Activated CD8-positive, alpha-beta T cell treated with anti-CD3 and anti-CD28 coated beads for 36 hours (primary cell): ENCODE measurements at regions not wholly inside any gene's neighbourhood (a gene's known extent, or its start where the extent isn't known, plus 50 kb on each side); places are given as distances from the start of the nearest gene placed in this dataset.

Experiments
- ATAC-seq: fragments of 200-7000 bp; cut with Tn5 transposase; one replicate; pipeline ENCODE4 v1.10.0; 2021; ENCODE audit warnings: mild to moderate bottlenecking, moderate library complexity
- CTCF ChIA-PET: fragments of 350-600 bp; sonication (Branson Sonifier 250); formaldehyde crosslinking; loops from one replicate; lab custom pipeline; 2021; ENCODE audit warnings: antibody characterized with exemption; lab: Charles Lee
- POLR2A ChIA-PET: fragments of 350-600 bp; sonication (Branson Sonifier 250); formaldehyde crosslinking; loops from one replicate; lab custom pipeline; 2021; ENCODE audit warnings: antibody characterized with exemption; lab: Charles Lee
- DNase-seq: peaks from one replicate; pipeline ENCODE4 v3.0.0-alpha.2; 2020
- H3K27ac Mint-ChIP-seq: one replicate; pipeline ENCODE4 v1.8.0; 2021; ENCODE audit warnings: mild to moderate bottlenecking, mixed read lengths
- H3K27me3 Mint-ChIP-seq: one replicate; pipeline ENCODE4 v1.8.0; 2021; ENCODE audit warnings: mixed read lengths
- H3K36me3 Mint-ChIP-seq: one replicate; pipeline ENCODE4 v1.8.0; 2021; ENCODE audit warnings: low read depth, mixed read lengths
- H3K4me1 Mint-ChIP-seq: one replicate; pipeline ENCODE4 v1.8.0; 2021; ENCODE audit warnings: low read depth, mixed read lengths
- H3K4me3 Mint-ChIP-seq: one replicate; pipeline ENCODE4 v1.8.0; 2021; ENCODE audit warnings: mild to moderate bottlenecking, moderate library complexity, mixed read lengths
- H3K9me3 Mint-ChIP-seq: one replicate; pipeline ENCODE4 v1.8.0; 2021; ENCODE audit warnings: mixed read lengths
- intact Hi-C: fragments of 100-400 bp; cut with micrococcal nuclease; formaldehyde crosslinking; loops from one replicate; pipeline ENCODE4 v1.10.0; 2022
- TF ChIP-seq, protein P1 (sequence below): fragments of 200-600 bp; IDR thresholded peaks from one replicate; pipeline ENCODE4 v1.8.0; 2022; ENCODE audit warnings: antibody characterized with exemption, mild to moderate bottlenecking

DNA sequence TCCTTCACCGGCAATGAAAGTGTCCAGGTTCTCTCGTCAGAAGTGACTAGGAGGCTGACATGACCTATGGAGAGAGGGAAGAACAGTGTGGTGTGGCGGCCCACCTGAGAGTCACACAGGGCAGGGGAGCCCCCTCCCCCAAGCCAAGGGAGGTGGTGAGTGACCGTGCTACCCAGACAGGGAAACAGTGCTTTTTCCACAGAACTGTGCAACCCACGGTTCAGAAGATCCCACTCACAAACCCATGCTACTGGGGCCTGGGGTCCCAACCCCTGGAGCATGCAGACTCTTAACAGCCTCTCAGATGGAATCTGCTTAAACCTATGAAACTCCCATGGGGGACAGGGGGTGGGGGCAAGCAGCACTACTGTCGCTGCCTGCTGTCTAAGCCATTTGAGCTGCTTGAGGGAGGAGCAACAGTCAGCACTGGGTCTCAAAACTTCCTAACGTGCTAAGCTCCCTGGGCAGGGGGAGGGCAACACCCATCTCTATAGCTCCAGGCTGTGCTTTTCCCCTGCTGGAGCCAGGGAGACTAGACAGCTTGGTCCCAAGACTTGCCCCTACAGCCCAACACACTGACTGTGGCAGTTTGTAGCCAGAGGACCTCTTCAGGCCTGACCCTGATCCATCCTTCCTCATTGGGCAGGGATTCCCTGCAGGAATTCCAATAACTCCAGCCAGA lies 850.4 kb upstream of the AADAT start:
- no peaks in the 10 kb centered on the region for H3K36me3 Mint-ChIP-seq
- peaks cover 17% of the 10 kb centered on the region for H3K9me3 Mint-ChIP-seq
- no peak for DNase-seq
- no peak overlapping the region for H3K27ac Mint-ChIP-seq
- intact Hi-C loops = no loop called here
- ATAC-seq = no peak
- ChIA-PET CTCF (no interaction called here), POLR2A (no interaction called here)
- no peak overlapping the region for H3K4me3 Mint-ChIP-seq
- TF ChIP-seq, protein P1, sequence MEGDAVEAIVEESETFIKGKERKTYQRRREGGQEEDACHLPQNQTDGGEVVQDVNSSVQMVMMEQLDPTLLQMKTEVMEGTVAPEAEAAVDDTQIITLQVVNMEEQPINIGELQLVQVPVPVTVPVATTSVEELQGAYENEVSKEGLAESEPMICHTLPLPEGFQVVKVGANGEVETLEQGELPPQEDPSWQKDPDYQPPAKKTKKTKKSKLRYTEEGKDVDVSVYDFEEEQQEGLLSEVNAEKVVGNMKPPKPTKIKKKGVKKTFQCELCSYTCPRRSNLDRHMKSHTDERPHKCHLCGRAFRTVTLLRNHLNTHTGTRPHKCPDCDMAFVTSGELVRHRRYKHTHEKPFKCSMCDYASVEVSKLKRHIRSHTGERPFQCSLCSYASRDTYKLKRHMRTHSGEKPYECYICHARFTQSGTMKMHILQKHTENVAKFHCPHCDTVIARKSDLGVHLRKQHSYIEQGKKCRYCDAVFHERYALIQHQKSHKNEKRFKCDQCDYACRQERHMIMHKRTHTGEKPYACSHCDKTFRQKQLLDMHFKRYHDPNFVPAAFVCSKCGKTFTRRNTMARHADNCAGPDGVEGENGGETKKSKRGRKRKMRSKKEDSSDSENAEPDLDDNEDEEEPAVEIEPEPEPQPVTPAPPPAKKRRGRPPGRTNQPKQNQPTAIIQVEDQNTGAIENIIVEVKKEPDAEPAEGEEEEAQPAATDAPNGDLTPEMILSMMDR = no peak
- no peaks in the 10 kb centered on the region for H3K27me3 Mint-ChIP-seq
- H3K4me1 Mint-ChIP-seq = no peaks in the 10 kb centered on the region

DNA sequence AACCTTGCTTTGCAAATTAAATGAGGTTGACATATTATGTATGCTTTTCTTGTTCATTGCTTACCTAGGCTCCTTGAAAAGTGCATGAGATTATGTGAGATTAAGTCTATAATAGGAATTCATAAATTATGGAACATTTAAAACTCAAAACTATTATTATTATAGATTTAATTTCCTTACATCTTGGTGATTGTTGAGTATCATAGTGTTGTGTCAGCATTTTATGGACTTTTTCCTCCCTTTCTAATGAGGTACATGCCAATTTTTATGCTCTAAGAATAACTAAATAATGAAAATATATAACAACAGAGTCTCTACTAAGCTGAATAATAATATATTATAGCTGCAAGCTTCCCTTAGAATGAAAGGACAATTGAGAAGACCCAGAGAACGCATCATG lies 848.8 kb upstream of the AADAT start:
- no peak overlapping the region for H3K4me3 Mint-ChIP-seq
- CTCF ChIA-PET = no interaction called here
- no peak for DNase-seq
- TF ChIP-seq, protein P1 = no peak
- no peak for ATAC-seq
- POLR2A ChIA-PET = no interaction called here
- no peaks in the 10 kb centered on the region for H3K36me3 Mint-ChIP-seq
- H3K4me1 Mint-ChIP-seq = no peaks in the 10 kb centered on the region
- no peaks in the 10 kb centered on the region for H3K27me3 Mint-ChIP-seq
- H3K9me3 Mint-ChIP-seq = peaks cover 17% of the 10 kb centered on the region
- intact Hi-C loops = no loop called here
- H3K27ac Mint-ChIP-seq = no peak overlapping the region

DNA sequence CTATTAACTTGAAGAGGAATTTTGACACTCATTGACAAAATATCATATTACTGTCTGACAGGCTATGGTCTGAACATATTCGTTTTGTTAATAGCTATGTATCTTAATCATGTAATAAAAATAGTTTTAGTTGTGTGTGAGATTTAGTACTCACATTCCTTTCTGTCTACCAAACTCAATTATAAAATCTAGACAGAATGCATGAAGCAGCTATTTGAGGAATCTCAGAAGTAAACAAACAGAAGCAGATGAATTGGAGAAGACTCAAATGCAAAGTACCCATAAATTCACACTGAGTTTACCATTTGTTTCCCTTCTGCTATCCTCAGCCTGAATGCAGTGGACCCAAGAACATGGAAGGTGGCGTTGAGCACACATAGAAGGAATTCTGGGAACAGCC lies 841.6 kb upstream of the AADAT start:
- intact Hi-C loops = no loop called here
- Mint-ChIP-seq H3K27me3 (no peaks in the 10 kb centered on the region), H3K9me3 (no peaks in the 10 kb centered on the region), H3K4me3 (no peak overlapping the region), H3K4me1 (no peaks in the 10 kb centered on the region), H3K27ac (no peak overlapping the region), H3K36me3 (no peaks in the 10 kb centered on the region)
- TF ChIP-seq, protein P1 = no peak
- ATAC-seq (no peak), DNase-seq (no peak)
- ChIA-PET POLR2A (no interaction called here), CTCF (no interaction called here)

DNA sequence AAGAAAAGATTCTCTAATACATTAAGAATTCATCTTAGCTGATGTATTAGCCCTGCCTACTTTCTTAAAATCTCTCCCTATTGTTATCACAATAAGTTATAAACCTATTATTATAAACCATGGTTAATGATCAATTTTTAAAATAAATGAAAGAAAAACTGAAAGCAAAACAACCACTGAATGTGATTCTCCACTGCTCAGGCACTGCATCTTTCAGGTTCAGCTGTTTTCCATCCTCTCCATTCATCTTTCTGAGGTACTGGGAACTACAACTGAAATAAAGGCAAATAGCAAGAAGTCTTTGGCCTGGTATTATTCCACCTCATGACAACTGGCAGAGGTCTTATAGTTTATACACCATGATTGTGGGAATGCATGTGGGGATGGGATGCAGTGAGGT lies 798.9 kb upstream of the AADAT start:
- no peaks in the 10 kb centered on the region for H3K36me3 Mint-ChIP-seq
- no peak overlapping the region for H3K4me3 Mint-ChIP-seq
- ChIA-PET POLR2A (no interaction called here), CTCF (no interaction called here)
- no peaks in the 10 kb centered on the region for H3K9me3 Mint-ChIP-seq
- no peaks in the 10 kb centered on the region for H3K27me3 Mint-ChIP-seq
- TF ChIP-seq, protein P1 = no peak
- DNase-seq = no peak
- no peak overlapping the region for H3K27ac Mint-ChIP-seq
- H3K4me1 Mint-ChIP-seq = no peaks in the 10 kb centered on the region
- ATAC-seq = no peak
- intact Hi-C loops = no loop called here

DNA sequence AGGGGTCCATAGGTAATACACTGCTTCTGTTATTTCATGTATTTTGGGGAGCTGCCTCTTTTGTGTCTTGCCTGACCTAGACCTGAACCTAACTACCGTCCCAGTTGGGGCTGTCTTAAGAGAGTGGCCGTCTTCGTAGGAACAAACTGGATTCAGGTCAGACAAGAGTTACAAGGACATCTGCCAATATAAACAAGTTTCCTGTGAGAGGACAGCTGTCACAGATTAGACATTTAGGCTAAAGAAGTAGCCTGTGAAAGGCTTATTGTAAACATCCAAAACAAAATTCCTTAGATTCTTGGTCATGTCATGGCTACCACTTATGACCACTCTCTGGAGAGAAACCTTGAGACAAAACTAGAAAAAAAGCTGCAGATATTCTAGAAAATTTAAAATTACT lies 797.6 kb upstream of the AADAT start:
- H3K36me3 Mint-ChIP-seq = no peaks in the 10 kb centered on the region

More for the DNA sequence above, 797.6 kb upstream of the AADAT start:
- H3K27ac Mint-ChIP-seq = no peak overlapping the region
- no peak for DNase-seq
- no peaks in the 10 kb centered on the region for H3K4me1 Mint-ChIP-seq
- no peaks in the 10 kb centered on the region for H3K27me3 Mint-ChIP-seq
- no peaks in the 10 kb centered on the region for H3K9me3 Mint-ChIP-seq
- intact Hi-C loops = no loop called here
- TF ChIP-seq, protein P1 = no peak
- ChIA-PET CTCF (no interaction called here), POLR2A (no interaction called here)
- ATAC-seq = no peak
- H3K4me3 Mint-ChIP-seq = no peak overlapping the region
